ENCODE measurements at regions not wholly inside any gene's neighbourhood (a gene's known extent, or its start where the extent isn't known, plus 50 kb on each side); places are given as distances from the start of the nearest gene placed in this dataset.

- Mint-ChIP-seq H3K36me3 (no peaks in the 10 kb centered on the region), H3K27ac (no peak overlapping the region), H3K9me3 (no peaks in the 10 kb centered on the region), H3K4me3 (no peak overlapping the region), H3K27me3 (ENCODE audit: insufficient read depth, low read depth) (no peaks in the 10 kb centered on the region), H3K4me1 (peaks cover 20% of the 10 kb centered on the region)
- no peaks in the 10 kb centered on the region for H3K27me3 ChIP-seq
- no peaks in the 10 kb centered on the region for H3K9me3 ChIP-seq (ENCODE audit: low read depth)
- H3K4me1 ChIP-seq, result peaks cover 13% of the 10 kb centered on the region
- TF ChIP-seq EZH2phosphoT487 (IDR thresholded peaks at IDR 0.05), result no peak
- TF ChIP-seq EZH2 (IDR thresholded peaks at IDR 0.05), result no peak
- no peak for TF ChIP-seq CTCF (IDR thresholded peaks at IDR 0.05)
- H3K27ac ChIP-seq, result no peak overlapping the region
- H3F3A ChIP-seq (ENCODE audit: low read depth), result peaks cover 3% of the 10 kb centered on the region
- peak; percentile 3 for DNase-seq (ENCODE audit: low spot score)
- no peaks in the 10 kb centered on the region for H4K20me1 ChIP-seq (ENCODE audit: low read depth)
- no peaks in the 10 kb centered on the region for H3K79me2 ChIP-seq (ENCODE audit: low read depth)
- H3K9ac ChIP-seq, result no peak overlapping the region
- peak overlapping the region; percentile 23 for H2AFZ ChIP-seq (replicated peaks)
- H3K4me2 ChIP-seq, result no peak overlapping the region
- H3K4me3 ChIP-seq, result no peak overlapping the region
- H3K36me3 ChIP-seq, result no peaks in the 10 kb centered on the region
Observed at GRCh38 chr3:86814918-86815655, 175.9 kb downstream of the VGLL3 start.

GRCh38 chr3:86814321-86814720 lies 176.6 kb downstream of the VGLL3 start:
- Histone ChIP-seq H3K36me3 (no peaks in the 10 kb centered on the region), H3F3A (ENCODE audit: low read depth) (peaks cover 3% of the 10 kb centered on the region), H3K4me2 (no peak overlapping the region), H3K27ac (no peak overlapping the region), H3K27me3 (no peaks in the 10 kb centered on the region), H3K4me3 (no peak overlapping the region), H3K9ac (no peak overlapping the region), H3K79me2 (ENCODE audit: low read depth) (no peaks in the 10 kb centered on the region), H3K4me1 (peaks cover 13% of the 10 kb centered on the region), H3K9me3 (ENCODE audit: low read depth) (no peaks in the 10 kb centered on the region), H4K20me1 (ENCODE audit: low read depth) (no peaks in the 10 kb centered on the region), H2AFZ (replicated peaks) (no peak overlapping the region)
- TF ChIP-seq EZH2phosphoT487 (IDR thresholded peaks at IDR 0.05), result no peak
- no peak for TF ChIP-seq EZH2 (IDR thresholded peaks at IDR 0.05)
- no peak for TF ChIP-seq CTCF (IDR thresholded peaks at IDR 0.05)
- H3K4me3 Mint-ChIP-seq, result no peak overlapping the region
- H3K27ac Mint-ChIP-seq, result no peak overlapping the region
- H3K36me3 Mint-ChIP-seq, result no peaks in the 10 kb centered on the region
- H3K4me1 Mint-ChIP-seq, result peaks cover 20% of the 10 kb centered on the region
- H3K27me3 Mint-ChIP-seq (ENCODE audit: insufficient read depth, low read depth), result no peaks in the 10 kb centered on the region
- DNase-seq (ENCODE audit: low spot score), result peak; percentile 8
- no peaks in the 10 kb centered on the region for H3K9me3 Mint-ChIP-seq

GRCh38 chr3:86801921-86802320 lies 189.0 kb downstream of the VGLL3 start:
- Mint-ChIP-seq H3K27me3 (ENCODE audit: insufficient read depth, low read depth) (no peaks in the 10 kb centered on the region), H3K4me3 (no peak overlapping the region), H3K9me3 (peaks cover 14% of the 10 kb centered on the region), H3K27ac (no peak overlapping the region), H3K36me3 (no peaks in the 10 kb centered on the region), H3K4me1 (no peaks in the 10 kb centered on the region)
- no peaks in the 10 kb centered on the region for H3K27me3 ChIP-seq
- H3F3A ChIP-seq (ENCODE audit: low read depth), result no peaks in the 10 kb centered on the region
- peaks cover 4% of the 10 kb centered on the region for H3K9me3 ChIP-seq (ENCODE audit: low read depth)
- no peaks in the 10 kb centered on the region for H4K20me1 ChIP-seq (ENCODE audit: low read depth)
- no peak overlapping the region for H3K4me3 ChIP-seq
- TF ChIP-seq CTCF (IDR thresholded peaks at IDR 0.05) (no peak), EZH2phosphoT487 (IDR thresholded peaks at IDR 0.05) (no peak), EZH2 (IDR thresholded peaks at IDR 0.05) (no peak)
- no peak overlapping the region for H2AFZ ChIP-seq (replicated peaks)
- H3K79me2 ChIP-seq (ENCODE audit: low read depth), result no peaks in the 10 kb centered on the region
- no peak for DNase-seq (ENCODE audit: low spot score)
- H3K36me3 ChIP-seq, result no peaks in the 10 kb centered on the region
- H3K27ac ChIP-seq, result no peak overlapping the region
- no peak overlapping the region for H3K4me2 ChIP-seq
- no peaks in the 10 kb centered on the region for H3K4me1 ChIP-seq
- no peak overlapping the region for H3K9ac ChIP-seq
